ENCODE measurements at regions not wholly inside any gene's neighbourhood (a gene's known extent, or its start where the extent isn't known, plus 50 kb on each side); places are given as distances from the start of the nearest gene placed in this dataset.
"Not testable (repeated sequence)": the region's sequence is repeated elsewhere in the genome, so short reads cannot be mapped to it uniquely, and the experiment has no call there.

GRCh38 chr1:144532156-144532607 lies 60.5 kb upstream of the PPIAL4F start:
- H3K27ac ChIP-seq (ENCODE audit: low read depth, low read length); H3K4me3 ChIP-seq (replicated peaks in 1 of 2; ENCODE audit: low read depth in 1 of 2, low read length in 2 of 2); H3K4me1 ChIP-seq (ENCODE audit: control insufficient read depth in 1 of 2, insufficient read depth in 2 of 2, low read length in 2 of 2); POLR2A ChIA-PET; BruUV-seq (replicated peaks); H3K9me2 ChIP-seq (ENCODE audit: insufficient read depth); H3K27me3 ChIP-seq (ENCODE audit: insufficient read depth, low read length); H3K79me2 ChIP-seq (ENCODE audit: insufficient read depth, low read length); H3K36me3 ChIP-seq (ENCODE audit: control insufficient read depth in 1 of 2, insufficient read depth in 2 of 2, low read length in 2 of 2); CTCF ChIA-PET; DNase-seq (ENCODE audit: low read depth, low spot score); H2AFZ ChIP-seq (ENCODE audit: low read depth, low read length, poor library complexity, severe bottlenecking); H3K4me2 ChIP-seq (ENCODE audit: low read length); intact Hi-C loops (cut with micrococcal nuclease); RAD21 ChIA-PET (ENCODE audit: low non-redundant PET in 1 of 2, low total read pairs in 2 of 2, uncharacterized antibody in 2 of 2, unreplicated experiment in 2 of 2); H3K9ac ChIP-seq (ENCODE audit: low read length); H3K9me3 ChIP-seq (ENCODE audit: control insufficient read depth in 1 of 2, insufficient read depth in 1 of 2, low read depth in 1 of 2, low read length in 2 of 2); H4K20me1 ChIP-seq (ENCODE audit: insufficient read depth): not testable (repeated sequence)
- peak; percentile 12 to 36 (median 23); a peak in 3 of 6 replicates for TF ChIP-seq CTCF (IDR thresholded peaks at IDR 0.05 in 2 of 3, conservative IDR thresholded peaks at IDR 0.05 in 1 of 3; ENCODE audit: borderline replicate concordance in 1 of 3, insufficient read depth in 1 of 3, low read depth in 2 of 3, low read length in 2 of 3)
- ATAC-seq = peak; percentile 99

DNA sequence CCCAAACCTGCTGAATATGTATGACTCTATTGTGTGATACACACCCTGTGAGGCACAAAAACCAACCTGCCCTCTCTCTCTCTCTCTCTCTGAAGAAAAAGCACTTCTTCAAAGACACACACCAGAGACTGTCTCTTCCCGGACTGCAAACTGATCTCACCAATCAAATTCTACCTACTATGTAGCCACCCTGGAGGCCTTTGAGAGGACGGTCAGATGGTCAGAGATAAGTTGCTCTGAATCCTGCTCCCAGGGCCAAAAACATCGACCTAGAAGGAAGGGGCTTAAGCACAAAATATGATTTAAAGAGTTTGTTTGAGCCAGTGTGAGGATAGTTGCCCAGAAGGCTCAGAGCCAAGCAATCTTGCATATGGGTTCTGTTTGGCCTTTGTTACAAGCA lies 59.2 kb upstream of the PPIAL4F start:
- BruUV-seq (replicated peaks); H3K27me3 ChIP-seq (ENCODE audit: insufficient read depth, low read length); H3K9me2 ChIP-seq (ENCODE audit: insufficient read depth); intact Hi-C loops (cut with micrococcal nuclease); H3K9ac ChIP-seq (ENCODE audit: low read length); H3K36me3 ChIP-seq (ENCODE audit: control insufficient read depth in 1 of 2, insufficient read depth in 2 of 2, low read length in 2 of 2); H4K20me1 ChIP-seq (ENCODE audit: insufficient read depth); H3K4me1 ChIP-seq (ENCODE audit: control insufficient read depth in 1 of 2, insufficient read depth in 2 of 2, low read length in 2 of 2); H3K9me3 ChIP-seq (ENCODE audit: control insufficient read depth in 1 of 2, insufficient read depth in 1 of 2, low read depth in 1 of 2, low read length in 2 of 2); H3K4me2 ChIP-seq (ENCODE audit: low read length); H3K27ac ChIP-seq (ENCODE audit: low read depth, low read length); DNase-seq (ENCODE audit: low read depth, low spot score); H2AFZ ChIP-seq (ENCODE audit: low read depth, low read length, poor library complexity, severe bottlenecking); CTCF ChIA-PET; ATAC-seq; H3K79me2 ChIP-seq (ENCODE audit: insufficient read depth, low read length); POLR2A ChIA-PET; H3K4me3 ChIP-seq (replicated peaks in 1 of 2; ENCODE audit: low read depth in 1 of 2, low read length in 2 of 2); RAD21 ChIA-PET (ENCODE audit: low non-redundant PET in 1 of 2, low total read pairs in 2 of 2, uncharacterized antibody in 2 of 2, unreplicated experiment in 2 of 2): not testable (repeated sequence)

GRCh38 chr1:144534286-144534685 lies 58.4 kb upstream of the PPIAL4F start:
- DNase-seq (ENCODE audit: low read depth, low spot score); H3K4me2 ChIP-seq (ENCODE audit: low read length); H3K9ac ChIP-seq (ENCODE audit: low read length); H3K4me3 ChIP-seq (replicated peaks in 1 of 2; ENCODE audit: low read depth in 1 of 2, low read length in 2 of 2); RAD21 ChIA-PET (ENCODE audit: low non-redundant PET in 1 of 2, low total read pairs in 2 of 2, uncharacterized antibody in 2 of 2, unreplicated experiment in 2 of 2); H3K27me3 ChIP-seq (ENCODE audit: insufficient read depth, low read length); CTCF ChIA-PET; H3K9me2 ChIP-seq (ENCODE audit: insufficient read depth); H3K36me3 ChIP-seq (ENCODE audit: control insufficient read depth in 1 of 2, insufficient read depth in 2 of 2, low read length in 2 of 2); H3K4me1 ChIP-seq (ENCODE audit: control insufficient read depth in 1 of 2, insufficient read depth in 2 of 2, low read length in 2 of 2); H3K9me3 ChIP-seq (ENCODE audit: control insufficient read depth in 1 of 2, insufficient read depth in 1 of 2, low read depth in 1 of 2, low read length in 2 of 2); H2AFZ ChIP-seq (ENCODE audit: low read depth, low read length, poor library complexity, severe bottlenecking); H4K20me1 ChIP-seq (ENCODE audit: insufficient read depth); ATAC-seq; H3K79me2 ChIP-seq (ENCODE audit: insufficient read depth, low read length); BruUV-seq (replicated peaks); H3K27ac ChIP-seq (ENCODE audit: low read depth, low read length); POLR2A ChIA-PET; intact Hi-C loops (cut with micrococcal nuclease): not testable (repeated sequence)

DNA sequence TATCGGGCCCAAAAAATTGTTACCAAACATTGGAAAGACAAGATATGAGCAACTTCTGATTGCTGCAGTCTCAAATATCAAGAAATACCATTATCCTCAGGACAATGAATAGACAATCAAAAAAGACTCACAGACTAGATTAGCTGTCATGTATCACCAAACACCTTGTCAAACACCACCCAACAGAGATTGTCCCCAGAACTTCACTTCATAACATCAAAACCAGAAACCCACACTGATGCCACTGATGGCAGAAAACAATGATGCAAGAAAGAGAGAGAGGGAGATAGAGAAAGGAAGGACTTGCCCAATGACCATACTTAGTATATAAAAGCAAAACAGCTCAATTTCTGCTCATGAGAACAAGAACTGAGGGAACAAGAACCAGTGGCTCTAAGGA lies 56.0 kb upstream of the PPIAL4F start:
- H3K27ac ChIP-seq (ENCODE audit: low read depth, low read length); intact Hi-C loops (cut with micrococcal nuclease); H3K4me2 ChIP-seq (ENCODE audit: low read length); H3K9ac ChIP-seq (ENCODE audit: low read length); RAD21 ChIA-PET (ENCODE audit: low non-redundant PET in 1 of 2, low total read pairs in 2 of 2, uncharacterized antibody in 2 of 2, unreplicated experiment in 2 of 2); H3K79me2 ChIP-seq (ENCODE audit: insufficient read depth, low read length); DNase-seq (ENCODE audit: low read depth, low spot score); H3K9me3 ChIP-seq (ENCODE audit: control insufficient read depth in 1 of 2, insufficient read depth in 1 of 2, low read depth in 1 of 2, low read length in 2 of 2); H4K20me1 ChIP-seq (ENCODE audit: insufficient read depth); H3K36me3 ChIP-seq (ENCODE audit: control insufficient read depth in 1 of 2, insufficient read depth in 2 of 2, low read length in 2 of 2); ATAC-seq; H3K4me1 ChIP-seq (ENCODE audit: control insufficient read depth in 1 of 2, insufficient read depth in 2 of 2, low read length in 2 of 2); H2AFZ ChIP-seq (ENCODE audit: low read depth, low read length, poor library complexity, severe bottlenecking); H3K4me3 ChIP-seq (replicated peaks in 1 of 2; ENCODE audit: low read depth in 1 of 2, low read length in 2 of 2); H3K27me3 ChIP-seq (ENCODE audit: insufficient read depth, low read length); H3K9me2 ChIP-seq (ENCODE audit: insufficient read depth); CTCF ChIA-PET; POLR2A ChIA-PET; BruUV-seq (replicated peaks): not testable (repeated sequence)

All from HCT116 (cell line).